AG04450 (cell line): ENCODE measurements at regions not wholly inside any gene's neighbourhood (a gene's known extent, or its start where the extent isn't known, plus 50 kb on each side); places are given as distances from the start of the nearest gene placed in this dataset.

Experiments
- CTCF ChIA-PET: fragments of 300-600, 350-600 bp; formaldehyde crosslinking; extraction: SDS; loops from one replicate; lab custom pipeline; 2022; ENCODE audit warnings: antibody characterized with exemption, inconsistent platforms; lab: Charles Lee
- POLR2A ChIA-PET: fragments of 350-600 bp; formaldehyde crosslinking; extraction: SDS; loops from one replicate; lab custom pipeline; 2021; ENCODE audit warnings: antibody characterized with exemption, inconsistent platforms; lab: Yijun Ruan, JAX
- DNase-seq: peaks from one replicate; pipeline ENCODE4 v3.0.0-alpha.2; 2011; ENCODE audit warnings: low read depth, low spot score
- H3K27ac ChIP-seq: one replicate; pipeline ENCODE4 v1.5.1; 2012; ENCODE audit warnings: low read depth, low read length, control low read depth
- H3K27me3 ChIP-seq: one replicate; pipeline ENCODE4 v1.6.0; 2012; ENCODE audit warnings: low read length; ENCODE audit not compliant: control insufficient read depth, insufficient read depth
- H3K4me3 ChIP-seq: 2 replicates; pipeline ENCODE4 v1.5.1; 2011; ENCODE audit warnings: mild to moderate bottlenecking, low read depth, low read length, control low read depth
- H3K9me3 ChIP-seq: 2 replicates; pipeline ENCODE4 v1.5.1; 2012; ENCODE audit warnings: low read length; ENCODE audit not compliant: control insufficient read depth, insufficient read depth
- TF ChIP-seq, protein P1 (sequence below): IDR thresholded peaks from 2 replicates; pipeline ENCODE4 v1.5.1; 2011; ENCODE audit warnings: low read depth, low read length, control low read depth, inconsistent platforms

DNA sequence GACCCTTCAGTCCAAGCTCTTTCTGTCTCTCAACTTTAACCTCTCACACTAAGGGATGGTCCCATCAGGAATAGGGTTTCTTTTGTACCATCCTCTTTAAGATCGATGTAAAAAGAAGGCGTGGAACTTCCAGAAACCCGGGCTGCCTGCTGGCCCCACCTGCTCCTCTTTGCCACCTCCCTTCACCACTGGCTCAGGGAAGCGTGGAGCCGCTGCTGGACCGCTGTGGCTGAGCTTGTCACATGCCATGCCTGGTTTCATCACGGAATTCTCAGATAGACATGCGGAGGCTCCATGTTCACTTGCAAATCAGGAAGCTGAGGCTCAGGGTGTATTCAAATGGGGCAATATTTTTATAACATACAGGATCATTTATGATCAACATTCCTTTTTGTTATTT is 399.7 kb downstream of the BRD1 start:
- Histone ChIP-seq H3K27me3 (no peaks in the 10 kb centered on the region), H3K4me3 (no peak overlapping the region), H3K27ac (no peak overlapping the region), H3K9me3 (peaks cover 71% of the 10 kb centered on the region)
- ChIA-PET POLR2A (no interaction called here), CTCF (no interaction called here)
- DNase-seq = no peak
- TF ChIP-seq, protein P1, sequence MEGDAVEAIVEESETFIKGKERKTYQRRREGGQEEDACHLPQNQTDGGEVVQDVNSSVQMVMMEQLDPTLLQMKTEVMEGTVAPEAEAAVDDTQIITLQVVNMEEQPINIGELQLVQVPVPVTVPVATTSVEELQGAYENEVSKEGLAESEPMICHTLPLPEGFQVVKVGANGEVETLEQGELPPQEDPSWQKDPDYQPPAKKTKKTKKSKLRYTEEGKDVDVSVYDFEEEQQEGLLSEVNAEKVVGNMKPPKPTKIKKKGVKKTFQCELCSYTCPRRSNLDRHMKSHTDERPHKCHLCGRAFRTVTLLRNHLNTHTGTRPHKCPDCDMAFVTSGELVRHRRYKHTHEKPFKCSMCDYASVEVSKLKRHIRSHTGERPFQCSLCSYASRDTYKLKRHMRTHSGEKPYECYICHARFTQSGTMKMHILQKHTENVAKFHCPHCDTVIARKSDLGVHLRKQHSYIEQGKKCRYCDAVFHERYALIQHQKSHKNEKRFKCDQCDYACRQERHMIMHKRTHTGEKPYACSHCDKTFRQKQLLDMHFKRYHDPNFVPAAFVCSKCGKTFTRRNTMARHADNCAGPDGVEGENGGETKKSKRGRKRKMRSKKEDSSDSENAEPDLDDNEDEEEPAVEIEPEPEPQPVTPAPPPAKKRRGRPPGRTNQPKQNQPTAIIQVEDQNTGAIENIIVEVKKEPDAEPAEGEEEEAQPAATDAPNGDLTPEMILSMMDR = no peak

DNA sequence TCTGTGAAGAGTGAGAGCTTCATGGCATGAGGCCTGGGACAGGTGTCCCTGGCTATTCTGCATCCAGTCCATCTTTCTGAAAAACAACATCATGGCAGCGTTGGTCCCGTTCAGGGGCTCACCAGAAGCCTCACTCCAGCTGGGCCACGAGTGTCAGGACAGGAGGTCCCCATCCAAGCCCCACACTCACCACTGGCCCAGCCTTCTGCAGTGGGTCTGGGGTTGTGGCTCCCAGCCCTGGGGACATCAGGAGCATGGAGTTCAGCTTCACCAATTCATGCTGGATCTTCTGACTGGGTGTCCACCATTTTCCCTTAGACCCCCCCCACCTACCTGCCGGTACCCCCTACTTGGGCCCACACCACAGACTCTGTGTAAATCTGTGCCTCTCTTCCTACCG is 400.3 kb downstream of the BRD1 start:
- CTCF ChIA-PET = no interaction called here
- POLR2A ChIA-PET = no interaction called here
- Histone ChIP-seq H3K27me3 (no peaks in the 10 kb centered on the region), H3K4me3 (no peak overlapping the region), H3K27ac (no peak overlapping the region), H3K9me3 (peaks cover 71% of the 10 kb centered on the region)
- DNase-seq = no peak
- TF ChIP-seq, protein P1 = no peak

DNA sequence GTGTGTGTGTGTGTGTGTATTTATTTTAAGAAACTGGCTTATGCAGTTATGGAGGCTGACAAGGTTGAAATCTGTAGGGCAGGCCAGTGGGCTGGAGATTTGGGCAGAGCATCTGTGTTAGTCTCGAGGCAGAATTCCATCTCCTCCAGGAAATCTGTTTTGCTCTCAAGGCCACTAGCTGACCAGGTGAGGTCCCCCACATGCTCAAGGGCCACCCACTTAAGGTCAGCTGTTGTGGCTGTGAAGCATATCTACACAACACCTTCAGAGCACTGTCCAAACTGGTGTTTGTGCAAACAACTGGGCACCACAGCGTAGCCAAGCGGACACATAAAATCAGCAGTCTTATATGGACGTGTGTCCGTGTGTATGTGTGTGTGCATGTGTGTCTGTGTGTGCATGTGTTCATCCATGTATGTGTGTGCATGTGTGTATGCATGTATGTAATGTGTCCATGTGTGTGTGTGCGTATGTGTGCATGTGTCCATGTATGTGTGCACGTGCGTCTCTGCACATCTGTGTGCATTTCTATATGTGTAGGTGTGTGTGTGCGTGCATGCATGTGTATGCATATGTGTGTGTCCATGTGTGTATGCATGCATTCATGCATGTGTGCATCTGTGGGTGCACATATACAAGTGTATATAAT is 400.9 kb downstream of the BRD1 start:
- peaks cover 67% of the 10 kb centered on the region for H3K9me3 ChIP-seq
- CTCF ChIA-PET = no interaction called here
- no peak overlapping the region for H3K4me3 ChIP-seq
- no peak overlapping the region for H3K27ac ChIP-seq
- TF ChIP-seq, protein P1 = no peak
- H3K27me3 ChIP-seq = no peaks in the 10 kb centered on the region
- POLR2A ChIA-PET = no interaction called here
- DNase-seq = no peak

DNA sequence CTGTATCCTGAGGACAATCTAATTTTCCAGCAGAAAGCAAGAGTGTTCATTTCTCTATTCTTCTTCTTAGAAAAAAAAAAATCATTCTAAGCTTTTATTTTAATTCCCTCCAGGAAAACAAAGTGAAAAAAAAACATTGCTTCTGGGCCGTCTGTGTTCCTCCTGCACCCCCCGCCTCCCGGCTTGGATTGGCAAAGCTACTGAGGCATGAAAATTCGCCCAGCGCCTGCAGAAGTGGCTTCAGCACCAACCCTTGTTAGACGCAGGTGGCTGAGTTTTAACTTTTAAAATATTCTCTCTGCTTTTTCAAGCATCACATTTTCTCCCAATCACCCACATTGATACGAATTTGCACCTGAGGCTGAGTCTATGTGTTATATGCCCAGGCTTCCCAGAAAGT is 401.6 kb downstream of the BRD1 start:
- H3K27ac ChIP-seq = no peak overlapping the region
- POLR2A ChIA-PET = no interaction called here
- H3K9me3 ChIP-seq = peaks cover 62% of the 10 kb centered on the region
- DNase-seq = no peak
- H3K27me3 ChIP-seq = no peaks in the 10 kb centered on the region
- CTCF ChIA-PET = no interaction called here
- H3K4me3 ChIP-seq = no peak overlapping the region
- TF ChIP-seq, protein P1 = no peak

DNA sequence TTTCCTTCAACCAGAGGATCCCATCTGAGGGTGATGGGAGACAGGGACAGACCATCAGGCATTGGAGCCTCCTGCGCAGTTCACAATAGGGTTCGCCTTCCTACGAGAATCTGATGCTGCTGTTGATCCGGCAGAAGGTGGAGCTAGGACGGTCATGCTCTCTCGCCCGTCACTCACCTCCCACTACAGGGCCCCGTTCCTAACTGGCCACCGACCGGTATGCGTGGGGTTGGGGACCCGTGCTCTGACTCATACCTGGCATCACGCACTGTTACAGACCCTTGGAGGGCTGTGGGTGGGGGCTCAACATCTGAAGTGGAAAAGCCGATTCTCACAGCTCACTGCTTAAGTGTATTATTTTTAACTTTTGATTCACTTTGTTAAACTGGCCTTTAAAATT is 402.3 kb downstream of the BRD1 start:
- no peak overlapping the region for H3K27ac ChIP-seq
- no peaks in the 10 kb centered on the region for H3K27me3 ChIP-seq
- H3K4me3 ChIP-seq = no peak overlapping the region
- POLR2A ChIA-PET = no interaction called here
- no peak for DNase-seq
- CTCF ChIA-PET = no interaction called here
- peaks cover 66% of the 10 kb centered on the region for H3K9me3 ChIP-seq
- TF ChIP-seq, protein P1 = no peak
